ENCODE measurements at regions not wholly inside any gene's neighbourhood (a gene's known extent, or its start where the extent isn't known, plus 50 kb on each side); places are given as distances from the start of the nearest gene placed in this dataset.

DNA sequence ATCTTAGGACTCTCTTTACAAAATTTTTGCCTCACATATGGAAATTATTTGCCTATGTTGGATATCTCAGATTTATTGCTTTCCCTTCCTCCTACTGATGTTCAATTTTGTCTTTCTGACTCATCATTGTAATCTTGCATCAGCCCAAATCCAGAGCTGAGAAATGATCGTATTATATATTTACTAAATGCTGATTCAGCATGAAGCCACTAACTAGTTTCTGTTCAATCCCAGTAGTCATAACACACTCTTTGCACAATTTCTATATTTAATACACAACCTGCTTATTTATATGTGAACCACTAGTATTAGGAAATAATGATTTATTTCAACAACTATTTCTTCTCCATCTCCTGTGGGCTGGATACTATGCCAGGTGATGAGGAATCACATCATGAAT lies 161.1 kb upstream of the PCDH17 start:
- DNase-seq (ENCODE audit: low read depth, low spot score) (no peak), ATAC-seq (no peak), FAIRE-seq (no peak)
- 23% methylated on average over 1 of the region's 1 CpG for WGBS (ENCODE audit: insufficient coverage, insufficient replicate concordance, low lambda C conversion rate, missing lambda C conversion rate)
- Histone ChIP-seq H3K4me3 (no peak overlapping the region), H3K4me1 (ENCODE audit: control insufficient read depth, insufficient read depth, low read length) (no peaks in the 10 kb centered on the region), H4K20me1 (ENCODE audit: control insufficient read depth, insufficient read depth) (no peaks in the 10 kb centered on the region), H3K36me3 (ENCODE audit: control insufficient read depth in 2 of 2, insufficient read depth in 2 of 2, low read length in 1 of 2) (no peaks in the 10 kb centered on the region), H3K4me2 (ENCODE audit: control insufficient read depth, insufficient read depth) (no peak overlapping the region), H2AFZ (ENCODE audit: control insufficient read depth, low read depth, low read length) (no peak overlapping the region), H3K9ac (ENCODE audit: control insufficient read depth, insufficient read depth, low read length) (no peak overlapping the region), H3K79me2 (ENCODE audit: control insufficient read depth, insufficient read depth, low read length) (no peaks in the 10 kb centered on the region), H3K27ac (ENCODE audit: control insufficient read depth, insufficient read depth) (no peak overlapping the region), H3K27me3 (replicated peaks in 1 of 2; ENCODE audit: control insufficient read depth in 2 of 2, insufficient read depth in 2 of 2, low read length in 1 of 2) (no peaks in the 10 kb centered on the region), H3K9me3 (replicated peaks; ENCODE audit: control insufficient read depth, insufficient read depth, low read length) (no peaks in the 10 kb centered on the region)
- TF ChIP-seq MTA2 (IDR thresholded peaks at IDR 0.05; ENCODE audit: low read depth) (no peak), MEF2A (IDR thresholded peaks at IDR 0.05; ENCODE audit: insufficient read depth, low read depth, low read length) (no peak), TARDBP (IDR thresholded peaks at IDR 0.05; ENCODE audit: borderline replicate concordance) (no peak), EED (IDR thresholded peaks at IDR 0.05; ENCODE audit: low read depth) (no peak), SRF (IDR thresholded peaks at IDR 0.05; ENCODE audit: low read depth in 2 of 2, low read length in 2 of 2) (no peak)
- TF ChIP-seq, protein P1, sequence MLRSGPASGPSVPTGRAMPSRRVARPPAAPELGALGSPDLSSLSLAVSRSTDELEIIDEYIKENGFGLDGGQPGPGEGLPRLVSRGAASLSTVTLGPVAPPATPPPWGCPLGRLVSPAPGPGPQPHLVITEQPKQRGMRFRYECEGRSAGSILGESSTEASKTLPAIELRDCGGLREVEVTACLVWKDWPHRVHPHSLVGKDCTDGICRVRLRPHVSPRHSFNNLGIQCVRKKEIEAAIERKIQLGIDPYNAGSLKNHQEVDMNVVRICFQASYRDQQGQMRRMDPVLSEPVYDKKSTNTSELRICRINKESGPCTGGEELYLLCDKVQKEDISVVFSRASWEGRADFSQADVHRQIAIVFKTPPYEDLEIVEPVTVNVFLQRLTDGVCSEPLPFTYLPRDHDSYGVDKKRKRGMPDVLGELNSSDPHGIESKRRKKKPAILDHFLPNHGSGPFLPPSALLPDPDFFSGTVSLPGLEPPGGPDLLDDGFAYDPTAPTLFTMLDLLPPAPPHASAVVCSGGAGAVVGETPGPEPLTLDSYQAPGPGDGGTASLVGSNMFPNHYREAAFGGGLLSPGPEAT (IDR thresholded peaks at IDR 0.05; ENCODE audit: low read depth): no peak
- TF ChIP-seq, protein P2, sequence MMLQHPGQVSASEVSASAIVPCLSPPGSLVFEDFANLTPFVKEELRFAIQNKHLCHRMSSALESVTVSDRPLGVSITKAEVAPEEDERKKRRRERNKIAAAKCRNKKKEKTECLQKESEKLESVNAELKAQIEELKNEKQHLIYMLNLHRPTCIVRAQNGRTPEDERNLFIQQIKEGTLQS (IDR thresholded peaks at IDR 0.05; ENCODE audit: borderline replicate concordance, extremely low read depth, low read depth, low read length): no peak
- TF ChIP-seq, protein P3, sequence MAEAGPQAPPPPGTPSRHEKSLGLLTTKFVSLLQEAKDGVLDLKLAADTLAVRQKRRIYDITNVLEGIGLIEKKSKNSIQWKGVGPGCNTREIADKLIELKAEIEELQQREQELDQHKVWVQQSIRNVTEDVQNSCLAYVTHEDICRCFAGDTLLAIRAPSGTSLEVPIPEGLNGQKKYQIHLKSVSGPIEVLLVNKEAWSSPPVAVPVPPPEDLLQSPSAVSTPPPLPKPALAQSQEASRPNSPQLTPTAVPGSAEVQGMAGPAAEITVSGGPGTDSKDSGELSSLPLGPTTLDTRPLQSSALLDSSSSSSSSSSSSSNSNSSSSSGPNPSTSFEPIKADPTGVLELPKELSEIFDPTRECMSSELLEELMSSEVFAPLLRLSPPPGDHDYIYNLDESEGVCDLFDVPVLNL (IDR thresholded peaks at IDR 0.05; ENCODE audit: low read depth, low read length): no peak
- in situ Hi-C loops (cut with MboI) (no loop called here), intact Hi-C loops (cut with micrococcal nuclease; ENCODE audit: unreplicated experiment) (no loop called here)
- ChIA-PET CTCF (no interaction called here), RAD21 (ENCODE audit: unreplicated experiment) (no interaction called here), POLR2A (no interaction called here), SMC1A (ENCODE audit: uncharacterized antibody, unreplicated experiment) (no interaction called here)
- BruUV-seq (replicated peaks): no TSS peak

Measured in GM12878 (cell line).